Esophagus muscularis mucosa (tissue), 4 donors: ENCODE measurements at regions not wholly inside any gene's neighbourhood (a gene's known extent, or its start where the extent isn't known, plus 50 kb on each side); places are given as distances from the start of the nearest gene placed in this dataset.

ENCODE experiments used
- EP300 ChIP-seq: sonication (generic); formaldehyde crosslinking; IDR thresholded peaks from one replicate; pipeline ENCODE4 v1.6.1; 2017; ENCODE audit warnings: antibody characterized with exemption
- POLR2AphosphoS5 ChIP-seq, 2 donors: sonication (generic); formaldehyde crosslinking; IDR thresholded peaks; one replicate each; pipeline ENCODE4 v1.6.1; 2017; ENCODE audit warnings: antibody characterized with exemption in 2 of 2
- TF ChIP-seq, protein P1 (sequence below), 3 experiments: fragments of 200-600 bp in 2 of 3; fragments of 450-650 bp in 1 of 3; sonication (generic) in 2 of 3; IDR thresholded peaks; one replicate each; pipeline ENCODE4 v1.5.1; 2017 to 2019; ENCODE audit warnings: antibody characterized with exemption in 3 of 3, mild to moderate bottlenecking in 2 of 3, moderate library complexity in 1 of 3

DNA sequence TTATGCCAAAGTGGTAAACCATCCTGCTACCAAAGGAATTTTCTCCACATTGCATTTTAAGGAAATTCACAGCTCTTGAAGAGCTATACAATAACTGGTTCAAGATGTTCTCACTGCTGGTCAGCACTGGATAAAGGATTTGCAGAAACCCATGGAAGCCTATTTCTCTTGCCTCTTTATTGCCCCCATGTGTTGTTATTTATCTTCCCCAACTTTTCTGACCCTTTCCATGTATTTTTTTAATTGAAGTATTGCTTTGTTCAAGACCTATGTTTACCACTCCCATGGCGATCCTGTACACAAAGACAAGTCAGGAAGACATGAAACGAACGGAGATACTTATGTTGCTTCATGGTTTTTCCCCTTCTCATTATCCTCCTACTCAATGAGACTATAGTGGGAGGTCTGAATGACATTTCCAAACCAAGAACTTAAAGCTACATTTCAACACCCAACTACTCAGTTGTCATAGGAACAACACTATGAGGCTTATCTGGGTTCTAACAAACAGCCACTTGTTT is 566.4 kb upstream of the DIPK2B start:
- TF ChIP-seq EP300, result no peak
- no peak for TF ChIP-seq POLR2AphosphoS5 (IDR thresholded peaks at IDR 0.05)
- TF ChIP-seq, protein P1, sequence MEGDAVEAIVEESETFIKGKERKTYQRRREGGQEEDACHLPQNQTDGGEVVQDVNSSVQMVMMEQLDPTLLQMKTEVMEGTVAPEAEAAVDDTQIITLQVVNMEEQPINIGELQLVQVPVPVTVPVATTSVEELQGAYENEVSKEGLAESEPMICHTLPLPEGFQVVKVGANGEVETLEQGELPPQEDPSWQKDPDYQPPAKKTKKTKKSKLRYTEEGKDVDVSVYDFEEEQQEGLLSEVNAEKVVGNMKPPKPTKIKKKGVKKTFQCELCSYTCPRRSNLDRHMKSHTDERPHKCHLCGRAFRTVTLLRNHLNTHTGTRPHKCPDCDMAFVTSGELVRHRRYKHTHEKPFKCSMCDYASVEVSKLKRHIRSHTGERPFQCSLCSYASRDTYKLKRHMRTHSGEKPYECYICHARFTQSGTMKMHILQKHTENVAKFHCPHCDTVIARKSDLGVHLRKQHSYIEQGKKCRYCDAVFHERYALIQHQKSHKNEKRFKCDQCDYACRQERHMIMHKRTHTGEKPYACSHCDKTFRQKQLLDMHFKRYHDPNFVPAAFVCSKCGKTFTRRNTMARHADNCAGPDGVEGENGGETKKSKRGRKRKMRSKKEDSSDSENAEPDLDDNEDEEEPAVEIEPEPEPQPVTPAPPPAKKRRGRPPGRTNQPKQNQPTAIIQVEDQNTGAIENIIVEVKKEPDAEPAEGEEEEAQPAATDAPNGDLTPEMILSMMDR (IDR thresholded peaks at IDR 0.05), result no peak
